Neural cell (in vitro differentiated cells): ENCODE measurements at regions not wholly inside any gene's neighbourhood (a gene's known extent, or its start where the extent isn't known, plus 50 kb on each side); places are given as distances from the start of the nearest gene placed in this dataset.

Experiments
- H2AFZ ChIP-seq: fragments of 200-600, 300-800 bp; sonication (generic), shearing (Covaris generic); 2 replicates; pipeline ENCODE4 v1.6.0; 2014; ENCODE audit warnings: low read depth, mild to moderate bottlenecking, antibody characterized with exemption, low read length, moderate library complexity
- H3F3A ChIP-seq: fragments of 200-600 bp; shearing (Covaris generic); 2 replicates; pipeline ENCODE4 v1.6.1; 2016; ENCODE audit warnings: mild to moderate bottlenecking, moderate library complexity, mixed read lengths, antibody characterized with exemption, low read length; ENCODE audit not compliant: insufficient read depth, poor library complexity, severe bottlenecking
- H3K27ac ChIP-seq: fragments of 200-600, 300-800 bp; sonication (generic), shearing (Covaris generic); 2 replicates; pipeline ENCODE4 v1.5.1; 2014; ENCODE audit warnings: mild to moderate bottlenecking, low read length, moderate library complexity
- H3K27me3 ChIP-seq: fragments of 300-800, 200-600 bp; sonication (generic), shearing (Covaris generic); 2 replicates; pipeline ENCODE4 v1.6.0; 2014; ENCODE audit warnings: mild to moderate bottlenecking, low read depth, low read length, moderate library complexity; ENCODE audit not compliant: insufficient read depth
- H3K36me3 ChIP-seq: fragments of 300-800, 200-600 bp; sonication (generic), shearing (Covaris generic); 2 replicates; pipeline ENCODE4 v1.5.1; 2014; ENCODE audit warnings: mild to moderate bottlenecking, antibody characterized with exemption, low read length, moderate library complexity; ENCODE audit not compliant: insufficient read depth
- H3K4me2 ChIP-seq: fragments of 300-800, 200-600 bp; sonication (generic), shearing (Covaris generic); 2 replicates; pipeline ENCODE4 v1.6.0; 2014; ENCODE audit warnings: mild to moderate bottlenecking, low read length
- H3K4me3 ChIP-seq: fragments of 300-800, 200-600 bp; sonication (generic), shearing (Covaris generic); 2 replicates; pipeline ENCODE4 v1.5.1; 2014; ENCODE audit warnings: mild to moderate bottlenecking, low read length, moderate library complexity
- H3K79me2 ChIP-seq: fragments of 200-600 bp; shearing (Covaris generic); replicated peaks from 2 replicates; pipeline ENCODE4 v1.6.0; 2014; ENCODE audit warnings: mild to moderate bottlenecking, low read length, moderate library complexity; ENCODE audit not compliant: insufficient read depth
- H3K9ac ChIP-seq: fragments of 300-800, 200-600 bp; sonication (generic), shearing (Covaris generic); 2 replicates; pipeline ENCODE4 v1.6.1; 2016; ENCODE audit warnings: mild to moderate bottlenecking, low read length, mixed read lengths
- H3K9me2 ChIP-seq: fragments of 200-600 bp; shearing (Covaris generic); 2 replicates; pipeline ENCODE4 v1.6.1; 2016; ENCODE audit warnings: mild to moderate bottlenecking, low read length, mixed read lengths; ENCODE audit not compliant: insufficient read depth
- H3K9me3 ChIP-seq: fragments of 200-600, 300-800 bp; sonication (generic), shearing (Covaris generic); 2 replicates; pipeline ENCODE4 v1.6.1; 2016; ENCODE audit warnings: mild to moderate bottlenecking, mixed run types, low read length, moderate library complexity, mixed read lengths
- H4K20me1 ChIP-seq: fragments of 200-600 bp; shearing (Covaris generic); 2 replicates; pipeline ENCODE4 v1.6.1; 2016; ENCODE audit warnings: mild to moderate bottlenecking, mixed run types; ENCODE audit not compliant: insufficient read depth
- EP300 ChIP-seq: fragments of 450-650 bp; conservative IDR thresholded peaks from 2 replicates; pipeline ENCODE4 v1.6.1; 2014; ENCODE audit warnings: antibody characterized with exemption, mild to moderate bottlenecking, moderate library complexity; ENCODE audit not compliant: poor library complexity, severe bottlenecking
- EZH2 ChIP-seq: fragments of 200-600, 300-800 bp; shearing (Covaris generic), sonication (generic); IDR thresholded peaks from 2 replicates; pipeline ENCODE4 v1.6.1; 2014; ENCODE audit warnings: antibody characterized with exemption, low read length, borderline replicate concordance, mild to moderate bottlenecking; ENCODE audit not compliant: insufficient read depth, poor library complexity, severe bottlenecking
- MXI1 ChIP-seq: fragments of 450-650 bp; conservative IDR thresholded peaks from 2 replicates; pipeline ENCODE4 v1.6.1; 2014; ENCODE audit warnings: antibody characterized with exemption, mild to moderate bottlenecking; ENCODE audit not compliant: poor library complexity, severe bottlenecking
- POLR2AphosphoS5 ChIP-seq: IDR thresholded peaks from 2 replicates; pipeline ENCODE4 v1.6.1; 2012
- RAD21 ChIP-seq: fragments of 450-650 bp; conservative IDR thresholded peaks from 2 replicates; pipeline ENCODE4 v1.6.1; 2014; ENCODE audit warnings: antibody characterized with exemption, mild to moderate bottlenecking, moderate library complexity
- REST ChIP-seq: IDR thresholded peaks from 2 replicates; pipeline ENCODE4 v1.6.1; 2012; ENCODE audit warnings: borderline replicate concordance
- SMC3 ChIP-seq: fragments of 450-650 bp; conservative IDR thresholded peaks from 2 replicates; pipeline ENCODE4 v1.6.1; 2014; ENCODE audit warnings: antibody characterized with exemption, mild to moderate bottlenecking, moderate library complexity; ENCODE audit not compliant: poor library complexity
- TAF1 ChIP-seq: IDR thresholded peaks from 2 replicates; pipeline ENCODE4 v1.6.1; 2012; ENCODE audit warnings: low read depth
- TF ChIP-seq, protein P1 (sequence below): fragments of 450-650 bp; IDR thresholded peaks from 2 replicates; pipeline ENCODE4 v1.5.1; 2014; ENCODE audit warnings: antibody characterized with exemption, mild to moderate bottlenecking, moderate library complexity; ENCODE audit not compliant: poor library complexity, severe bottlenecking

DNA sequence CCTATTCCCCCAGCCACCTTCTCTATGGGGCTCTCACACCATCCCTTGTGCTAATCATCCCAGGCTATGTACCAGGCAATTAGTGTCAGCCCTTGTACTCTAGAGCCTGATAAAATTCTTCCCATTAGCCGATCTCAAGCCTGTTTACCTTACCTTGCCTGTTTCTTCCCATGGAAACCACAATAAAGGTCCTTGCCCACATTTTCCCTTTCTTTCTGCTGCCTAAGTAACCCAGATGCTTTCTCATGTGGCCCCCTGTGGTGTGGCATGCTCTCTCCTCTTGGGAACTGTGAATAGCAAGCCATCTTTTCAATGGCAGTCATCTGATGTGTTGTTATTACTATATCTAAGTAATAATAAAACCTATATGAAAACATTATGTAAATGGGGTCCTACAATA, 265.8 kb upstream of the ELAC2 start:
- H3K79me2 ChIP-seq: no peaks in the 10 kb centered on the region
- no peaks in the 10 kb centered on the region for H3K27me3 ChIP-seq
- no peaks in the 10 kb centered on the region for H3F3A ChIP-seq
- H3K36me3 ChIP-seq: no peaks in the 10 kb centered on the region
- no peak overlapping the region for H2AFZ ChIP-seq
- H3K9ac ChIP-seq: no peak overlapping the region
- no peaks in the 10 kb centered on the region for H4K20me1 ChIP-seq
- H3K4me3 ChIP-seq: no peak overlapping the region
- no peak overlapping the region for H3K27ac ChIP-seq
- no peak overlapping the region for H3K4me2 ChIP-seq
- no peaks in the 10 kb centered on the region for H3K9me2 ChIP-seq
- no peak for TF ChIP-seq MXI1
- no peaks in the 10 kb centered on the region for H3K9me3 ChIP-seq

- no peaks in the 10 kb centered on the region for H4K20me1 ChIP-seq
- H2AFZ ChIP-seq: no peak overlapping the region
- H3K79me2 ChIP-seq: no peaks in the 10 kb centered on the region
- no peak for TF ChIP-seq SMC3
- no peak for TF ChIP-seq EZH2
- no peak for TF ChIP-seq TAF1
- TF ChIP-seq REST: no peak
- TF ChIP-seq, protein P1, sequence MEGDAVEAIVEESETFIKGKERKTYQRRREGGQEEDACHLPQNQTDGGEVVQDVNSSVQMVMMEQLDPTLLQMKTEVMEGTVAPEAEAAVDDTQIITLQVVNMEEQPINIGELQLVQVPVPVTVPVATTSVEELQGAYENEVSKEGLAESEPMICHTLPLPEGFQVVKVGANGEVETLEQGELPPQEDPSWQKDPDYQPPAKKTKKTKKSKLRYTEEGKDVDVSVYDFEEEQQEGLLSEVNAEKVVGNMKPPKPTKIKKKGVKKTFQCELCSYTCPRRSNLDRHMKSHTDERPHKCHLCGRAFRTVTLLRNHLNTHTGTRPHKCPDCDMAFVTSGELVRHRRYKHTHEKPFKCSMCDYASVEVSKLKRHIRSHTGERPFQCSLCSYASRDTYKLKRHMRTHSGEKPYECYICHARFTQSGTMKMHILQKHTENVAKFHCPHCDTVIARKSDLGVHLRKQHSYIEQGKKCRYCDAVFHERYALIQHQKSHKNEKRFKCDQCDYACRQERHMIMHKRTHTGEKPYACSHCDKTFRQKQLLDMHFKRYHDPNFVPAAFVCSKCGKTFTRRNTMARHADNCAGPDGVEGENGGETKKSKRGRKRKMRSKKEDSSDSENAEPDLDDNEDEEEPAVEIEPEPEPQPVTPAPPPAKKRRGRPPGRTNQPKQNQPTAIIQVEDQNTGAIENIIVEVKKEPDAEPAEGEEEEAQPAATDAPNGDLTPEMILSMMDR: no peak
- no peak for TF ChIP-seq POLR2AphosphoS5
- TF ChIP-seq RAD21: no peak
- no peak for TF ChIP-seq EP300
- no peak for TF ChIP-seq MXI1
- H3K36me3 ChIP-seq: no peaks in the 10 kb centered on the region
- no peak overlapping the region for H3K4me3 ChIP-seq
- H3K9me2 ChIP-seq: no peaks in the 10 kb centered on the region
- no peak overlapping the region for H3K4me2 ChIP-seq
- H3K9me3 ChIP-seq: no peaks in the 10 kb centered on the region
- no peak overlapping the region for H3K27ac ChIP-seq
- H3F3A ChIP-seq: no peaks in the 10 kb centered on the region
- no peak overlapping the region for H3K9ac ChIP-seq
- no peaks in the 10 kb centered on the region for H3K27me3 ChIP-seq
Observed at GRCh38 chr17:13281626-13282025, 263.8 kb upstream of the ELAC2 start.

GRCh38 chr17:13273806-13274205, 256.0 kb upstream of the ELAC2 start:
- no peak overlapping the region for H3K4me2 ChIP-seq
- no peaks in the 10 kb centered on the region for H3K36me3 ChIP-seq
- no peaks in the 10 kb centered on the region for H3F3A ChIP-seq
- no peak overlapping the region for H3K27ac ChIP-seq
- H3K9me2 ChIP-seq: no peaks in the 10 kb centered on the region
- no peak overlapping the region for H3K4me3 ChIP-seq
- H3K79me2 ChIP-seq: no peaks in the 10 kb centered on the region
- H3K9me3 ChIP-seq: no peaks in the 10 kb centered on the region
- H3K27me3 ChIP-seq: no peaks in the 10 kb centered on the region
- TF ChIP-seq REST: no peak
- no peak for TF ChIP-seq SMC3
- no peak for TF ChIP-seq POLR2AphosphoS5
- TF ChIP-seq EP300: no peak
- TF ChIP-seq EZH2: no peak
- TF ChIP-seq, protein P1: no peak
- TF ChIP-seq MXI1: no peak
- no peak overlapping the region for H3K9ac ChIP-seq
- no peak overlapping the region for H2AFZ ChIP-seq
- H4K20me1 ChIP-seq: no peaks in the 10 kb centered on the region
